K562 (cell line): ENCODE measurements at regions not wholly inside any gene's neighbourhood (a gene's known extent, or its start where the extent isn't known, plus 50 kb on each side); places are given as distances from the start of the nearest gene placed in this dataset.
"Not testable (repeated sequence)": the region's sequence is repeated elsewhere in the genome, so short reads cannot be mapped to it uniquely, and the experiment has no call there.

ENCODE experiments used
- ATAC-seq: fragments of 200-7000 bp; cut with Tn5 transposase; 3 replicates; pipeline ENCODE4 v1.9.1; 2020; ENCODE audit warnings: moderate library complexity
- BruUV-seq: library from RNA; stranded (reverse); fragments of 400-500 nt; replicated peaks from 2 replicates; lab custom pipeline; 2021; lab: Mats Ljungman, UMichigan
- CTCF ChIA-PET: fragments of 300-600 bp; formaldehyde crosslinking; extraction: SDS; loops from one replicate; lab custom pipeline; 2021; ENCODE audit warnings: low intra/inter-chr PET ratio; lab: Yijun Ruan, JAX
- POLR2A ChIA-PET: fragments of 300-600, 350-650 bp; sonication (Branson Sonifier 250); formaldehyde crosslinking; extraction: SDS; loops from one replicate; lab custom pipeline; 2021; ENCODE audit warnings: antibody characterized with exemption, inconsistent platforms; lab: Yijun Ruan, JAX
- DNase-seq, 4 experiments: peaks; one replicate each; pipeline versions ENCODE4 v3.0.0 to v3.0.0-alpha.2; 2011 to 2018; ENCODE audit warnings: low spot score in 3 of 4, mixed read lengths in 3 of 4; ENCODE audit errors: extremely low read depth in 1 of 4
- FAIRE-seq: peaks from 2 replicates; lab custom pipeline; 2011; peaks lifted over from hg19 to GRCh38; lab: Jason Lieb, UNC
- H2AFZ ChIP-seq: 2 replicates; pipeline ENCODE4 v1.6.0; 2011; ENCODE audit warnings: low read depth, low read length, control low read depth, inconsistent platforms
- H3K27ac ChIP-seq: fragments of 200-600 bp; 3 replicates; pipeline ENCODE4 v1.8.0; 2011; ENCODE audit warnings: low read depth, mild to moderate bottlenecking, control low read depth, inconsistent platforms, low read length, moderate library complexity, mixed read lengths; ENCODE audit errors: extremely low read depth
- H3K27me3 ChIP-seq, 2 experiments: fragments of 300-600 bp in 1 of 2; 2 replicates in 1 of 2; 3 replicates in 1 of 2; pipeline versions ENCODE4 v1.6.0 to v1.8.0; 2011; ENCODE audit warnings: inconsistent platforms in 2 of 2, low read length in 2 of 2, mild to moderate bottlenecking in 1 of 2, mixed read lengths in 1 of 2, moderate library complexity in 1 of 2; ENCODE audit not compliant: control insufficient read depth in 2 of 2, insufficient read depth in 2 of 2
- H3K36me3 ChIP-seq: fragments of 300-600 bp; 3 replicates; pipeline ENCODE4 v1.8.0; 2011; ENCODE audit warnings: mild to moderate bottlenecking, low read length, inconsistent platforms; ENCODE audit not compliant: control insufficient read depth, insufficient read depth
- H3K4me1 ChIP-seq, 2 experiments: fragments of 200-600 bp in 1 of 2; replicated peaks in 1 of 2; 2 replicates in 1 of 2; 3 replicates in 1 of 2; pipeline versions ENCODE4 v1.5.1 to v1.8.0; 2011; ENCODE audit warnings: inconsistent platforms in 2 of 2, low read length in 2 of 2, mild to moderate bottlenecking in 1 of 2, mixed read lengths in 1 of 2, moderate library complexity in 1 of 2; ENCODE audit not compliant: control insufficient read depth in 2 of 2, insufficient read depth in 2 of 2
- H3K4me2 ChIP-seq: 2 replicates; pipeline ENCODE4 v1.6.1; 2011; ENCODE audit warnings: low read length, control low read depth, inconsistent platforms, mixed read lengths; ENCODE audit not compliant: insufficient read depth
- H3K4me3 ChIP-seq: fragments of 200-600 bp; sonication (generic), shearing (Covaris generic); 2 replicates; pipeline ENCODE4 v1.5.1; 2016; ENCODE audit warnings: control low read depth, inconsistent platforms
- H3K79me2 ChIP-seq: fragments of 200-600 bp; 3 replicates; pipeline ENCODE4 v1.8.0; 2011; ENCODE audit warnings: low read length, inconsistent platforms; ENCODE audit not compliant: control insufficient read depth, insufficient read depth
- H3K9ac ChIP-seq, 2 experiments: 2 replicates each; pipeline versions ENCODE4 v1.6.0 to v1.6.1; 2011; ENCODE audit warnings: low read depth in 2 of 2, low read length in 2 of 2, control low read depth in 1 of 2, inconsistent platforms in 1 of 2, mild to moderate bottlenecking in 1 of 2, mixed read lengths in 1 of 2; ENCODE audit not compliant: insufficient read depth in 1 of 2
- H3K9me1 ChIP-seq: one replicate; pipeline ENCODE4 v1.6.0; 2011; ENCODE audit warnings: inconsistent platforms, mild to moderate bottlenecking, low read length, moderate library complexity; ENCODE audit not compliant: control insufficient read depth, insufficient read depth
- H3K9me3 ChIP-seq: replicated peaks from 2 replicates; pipeline ENCODE4 v1.5.1; 2011; ENCODE audit warnings: low read depth, low read length, inconsistent platforms; ENCODE audit not compliant: control insufficient read depth, insufficient read depth
- H4K20me1 ChIP-seq: replicated peaks from 2 replicates; pipeline ENCODE4 v1.6.1; 2011; ENCODE audit warnings: low read length, inconsistent platforms, mixed read lengths; ENCODE audit not compliant: control insufficient read depth, insufficient read depth
- SPI1 ChIP-seq: IDR thresholded peaks from 2 replicates; pipeline ENCODE4 v1.6.1; 2011; ENCODE audit warnings: low read depth, low read length, control low read depth, borderline replicate concordance
- WGBS: fragments of 100-300 bp; shearing (Covaris generic); methylation state at CpG from one replicate; pipeline ENCODE4 v1.1.6; 2016; ENCODE audit warnings: low coverage, mixed read lengths; ENCODE audit not compliant: insufficient coverage; ENCODE audit errors: missing lambda C conversion rate; 5-methylcytosine and 5-hydroxymethylcytosine counted together
- in situ Hi-C: fragments of 300-500 bp; cut with MboI; formaldehyde crosslinking; loops from 4 replicates; pipeline ENCODE4 v1.15.0; 2018; ENCODE audit warnings: inconsistent platforms, mixed read lengths
- intact Hi-C: fragments of 100-400 bp; cut with micrococcal nuclease; formaldehyde crosslinking; loops from 2 replicates; pipeline ENCODE4 v1.14.2; 2022

- H3K4me2 ChIP-seq, in situ Hi-C loops, H3K9me1 ChIP-seq, H3K9ac ChIP-seq, ATAC-seq, BruUV-seq, intact Hi-C loops, H3K27ac ChIP-seq, DNase-seq, H4K20me1 ChIP-seq, H3K36me3 ChIP-seq, FAIRE-seq, CTCF ChIA-PET, H3K4me3 ChIP-seq, H3K79me2 ChIP-seq, H3K9me3 ChIP-seq, H3K27me3 ChIP-seq, H2AFZ ChIP-seq, H3K4me1 ChIP-seq: not testable (repeated sequence)
- POLR2A ChIA-PET = interaction anchor here (1.0 kb wide), 1 partner anchor 36 kb away, joined by 3 read pairs; no protein-coding TSS in a partner anchor
- 0% methylated on average over 2 of the region's 5 CpGs for WGBS
Observed at GRCh38 chr12:58336581-58337242, 395.3 kb downstream of the ATP23 start.

- H3K79me2 ChIP-seq, H4K20me1 ChIP-seq, H2AFZ ChIP-seq, H3K9me3 ChIP-seq, H3K4me2 ChIP-seq, FAIRE-seq, H3K27me3 ChIP-seq, H3K9me1 ChIP-seq, ATAC-seq, H3K9ac ChIP-seq, H3K4me3 ChIP-seq, DNase-seq, H3K36me3 ChIP-seq, CTCF ChIA-PET, intact Hi-C loops, in situ Hi-C loops, H3K4me1 ChIP-seq, BruUV-seq, H3K27ac ChIP-seq: not testable (repeated sequence)
- POLR2A ChIA-PET = interaction anchor here (1.0 kb wide), 1 partner anchor 35 kb away, joined by 3 read pairs; no protein-coding TSS in a partner anchor
- 0% methylated on average over 3 of the region's 3 CpGs for WGBS
- TF ChIP-seq SPI1 = 0 out of 2 replicates have a peak, but pooled peaks have one; percentile 24
Observed at GRCh38 chr12:58337539-58337938, 396.2 kb downstream of the ATP23 start.
